ENCODE measurements at regions not wholly inside any gene's neighbourhood (a gene's known extent, or its start where the extent isn't known, plus 50 kb on each side); places are given as distances from the start of the nearest gene placed in this dataset.

DNA sequence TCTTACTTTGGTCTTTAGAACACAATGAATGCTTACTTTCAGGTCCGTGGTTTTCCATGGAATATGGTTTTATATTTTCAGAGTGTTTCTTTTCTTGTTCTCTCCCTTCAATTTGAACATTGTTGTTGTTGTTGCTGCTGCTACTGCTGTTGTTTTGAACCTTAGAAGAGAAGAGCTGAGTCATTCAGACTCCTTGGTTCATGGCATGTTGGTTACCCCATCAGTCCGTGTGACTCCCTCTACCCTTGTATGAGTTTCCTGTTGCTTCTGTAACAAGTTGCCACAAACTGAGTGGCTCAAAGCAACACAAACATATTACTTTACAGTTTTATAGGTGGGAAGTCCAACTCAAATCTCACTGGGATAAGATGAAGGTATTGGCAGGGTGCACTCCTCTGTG, 511.0 kb downstream of the INSC start:
- no peak for DNase-seq

DNA sequence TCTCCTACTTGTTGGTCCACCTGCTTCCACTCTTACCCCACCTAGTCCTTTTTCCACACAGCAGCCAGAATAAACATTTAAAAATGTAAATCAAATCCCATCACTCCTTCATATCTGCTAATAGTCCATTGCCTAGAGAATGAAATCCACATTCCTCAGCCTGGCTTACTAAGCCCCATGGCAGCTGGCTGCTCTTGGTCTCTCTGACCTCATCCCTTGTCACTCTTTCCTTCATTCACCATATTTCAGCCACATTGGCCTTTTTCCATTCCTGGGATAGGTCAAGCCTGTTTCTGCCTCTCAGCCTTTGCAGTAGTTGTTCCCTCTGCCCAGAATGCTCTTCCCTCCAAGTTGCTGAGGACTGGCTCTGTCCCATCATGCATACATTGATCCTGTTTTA, 512.8 kb downstream of the INSC start:
- DNase-seq = no peak

DNA sequence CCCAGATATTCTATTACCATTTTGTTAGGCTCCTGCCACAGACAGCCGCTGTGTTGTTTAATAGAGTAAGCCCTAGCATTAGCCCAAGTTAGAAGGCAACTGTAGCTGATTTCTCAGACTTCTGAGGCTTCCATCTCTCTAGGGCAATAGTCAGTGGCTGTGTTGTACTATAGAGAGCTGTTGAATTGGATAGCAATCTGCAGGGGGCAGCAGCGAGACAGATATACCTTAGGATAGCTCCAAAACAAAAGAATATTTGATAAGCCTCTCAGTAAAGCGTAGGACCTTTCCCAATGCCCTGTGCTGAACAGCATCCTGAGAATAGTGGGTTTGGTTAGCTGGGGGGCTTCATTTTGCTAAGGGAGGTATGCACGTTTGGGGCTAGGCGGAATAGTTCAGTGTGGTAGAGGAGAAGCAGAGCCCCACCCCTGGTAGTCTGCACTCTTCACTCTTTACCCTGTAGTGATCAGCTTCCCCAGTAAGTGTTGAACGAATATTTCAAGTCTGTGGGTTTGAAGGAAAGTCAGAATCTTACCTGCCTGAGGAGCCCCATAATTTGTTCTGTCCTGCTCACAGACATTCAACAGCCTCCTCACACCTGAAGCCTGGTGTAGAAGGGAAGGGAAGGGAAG, 515.1 kb downstream of the INSC start:
- no peak for DNase-seq

DNA sequence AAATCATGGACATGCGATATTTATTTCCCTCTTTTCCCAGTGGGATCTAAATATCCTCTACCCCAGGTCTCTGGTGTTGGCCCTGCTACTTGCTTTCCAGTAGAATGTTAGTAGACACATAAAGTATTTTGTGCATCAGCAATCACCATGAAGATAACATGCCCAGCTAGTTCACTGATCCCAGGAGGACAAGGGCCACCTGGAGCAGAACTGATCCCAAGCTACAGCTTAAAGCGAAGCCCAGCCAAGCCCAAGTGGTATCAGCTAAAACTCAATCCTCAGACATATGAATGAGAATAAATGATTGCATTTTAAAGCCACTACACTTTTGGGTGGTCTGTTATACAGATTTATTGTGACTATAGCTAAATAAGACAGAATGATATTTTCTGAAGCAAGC, 516.2 kb downstream of the INSC start:
- DNase-seq = no peak

DNA sequence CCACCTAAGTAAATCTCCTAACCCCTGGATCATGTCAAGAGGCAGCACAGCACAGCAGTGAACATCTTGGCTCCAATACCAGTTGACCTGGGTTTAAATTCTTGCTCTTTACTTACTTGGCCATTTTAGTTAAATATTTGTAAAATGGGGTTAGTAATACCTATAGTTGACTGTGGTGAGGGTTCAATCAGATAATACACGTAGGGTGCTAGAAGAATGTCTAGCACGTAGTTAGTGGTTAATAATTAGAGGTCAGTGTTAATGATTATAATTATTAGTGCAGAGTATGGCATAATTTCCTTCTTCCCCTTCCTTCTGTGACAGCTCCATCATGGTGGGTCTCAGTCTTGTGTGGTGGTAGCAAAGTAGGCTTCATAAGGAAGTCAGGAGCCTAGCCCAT, 520.8 kb downstream of the INSC start:
- DNase-seq = no peak

DNA sequence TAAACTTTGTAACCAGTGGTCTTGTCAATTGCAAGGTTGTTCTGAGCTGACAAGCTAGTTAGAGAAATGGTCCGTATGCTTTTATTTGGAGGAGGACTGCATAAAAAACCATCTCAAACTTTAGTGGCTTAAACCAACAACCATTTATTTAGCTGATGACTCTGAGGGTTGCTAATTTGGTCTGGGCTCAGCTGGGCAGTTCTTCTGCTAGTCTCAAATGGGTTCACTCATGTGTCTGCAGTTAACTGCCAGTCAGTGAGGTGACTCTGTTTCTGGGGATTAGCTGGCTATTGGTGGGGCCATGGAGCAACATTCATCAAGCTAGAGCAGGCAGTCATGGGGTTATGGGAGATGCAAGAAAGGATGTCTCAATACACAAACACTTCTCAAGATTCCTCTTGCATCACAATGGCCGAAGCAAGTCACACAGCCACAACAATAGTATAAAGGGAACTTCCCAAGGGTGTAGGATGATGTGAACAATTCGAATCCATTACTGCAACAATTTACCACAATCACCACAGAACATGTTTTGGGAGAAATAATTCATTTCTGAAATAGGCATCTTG, 521.9 kb downstream of the INSC start:
- DNase-seq = no peak

DNA sequence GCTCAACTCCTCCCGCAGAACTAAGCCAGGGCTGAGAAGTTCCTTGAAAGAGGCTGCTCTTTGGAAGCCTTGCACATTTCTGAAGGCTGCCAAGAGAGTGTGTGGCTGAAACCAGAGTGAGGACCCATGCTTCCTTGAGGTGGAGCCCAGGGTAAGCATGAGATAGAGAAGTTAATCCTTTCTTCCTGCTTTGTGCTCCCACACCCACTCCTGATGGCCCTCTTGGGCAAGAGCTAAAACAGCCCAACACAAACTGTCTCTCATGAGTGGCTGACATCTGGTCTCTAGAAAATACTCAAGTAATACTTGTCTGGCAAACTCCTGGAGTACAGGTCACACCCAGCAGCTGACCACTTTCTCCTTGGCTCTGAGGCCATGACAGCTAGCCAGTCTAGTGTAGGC, 523.7 kb downstream of the INSC start:
- DNase-seq = no peak

DNA sequence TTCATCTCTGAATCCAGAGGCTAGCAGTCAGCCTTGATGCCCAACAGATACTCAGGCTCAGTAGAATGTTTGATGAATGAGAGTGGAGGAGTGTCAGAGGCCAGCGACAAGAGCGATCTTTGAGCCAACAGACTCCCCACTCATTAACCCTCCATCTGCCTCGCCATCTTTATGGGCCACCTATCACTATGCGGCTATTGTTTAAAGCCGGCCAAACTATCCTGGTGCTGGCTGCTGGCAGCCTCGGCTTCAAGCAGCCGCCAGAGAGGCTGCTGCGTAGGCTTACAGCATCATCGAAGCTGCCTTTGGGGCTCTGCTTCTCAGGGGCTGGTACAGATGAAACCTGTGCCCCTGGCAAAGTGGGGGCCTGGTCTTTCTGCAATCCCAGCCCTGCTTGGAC, 525.6 kb downstream of the INSC start:
- no peak for DNase-seq

DNA sequence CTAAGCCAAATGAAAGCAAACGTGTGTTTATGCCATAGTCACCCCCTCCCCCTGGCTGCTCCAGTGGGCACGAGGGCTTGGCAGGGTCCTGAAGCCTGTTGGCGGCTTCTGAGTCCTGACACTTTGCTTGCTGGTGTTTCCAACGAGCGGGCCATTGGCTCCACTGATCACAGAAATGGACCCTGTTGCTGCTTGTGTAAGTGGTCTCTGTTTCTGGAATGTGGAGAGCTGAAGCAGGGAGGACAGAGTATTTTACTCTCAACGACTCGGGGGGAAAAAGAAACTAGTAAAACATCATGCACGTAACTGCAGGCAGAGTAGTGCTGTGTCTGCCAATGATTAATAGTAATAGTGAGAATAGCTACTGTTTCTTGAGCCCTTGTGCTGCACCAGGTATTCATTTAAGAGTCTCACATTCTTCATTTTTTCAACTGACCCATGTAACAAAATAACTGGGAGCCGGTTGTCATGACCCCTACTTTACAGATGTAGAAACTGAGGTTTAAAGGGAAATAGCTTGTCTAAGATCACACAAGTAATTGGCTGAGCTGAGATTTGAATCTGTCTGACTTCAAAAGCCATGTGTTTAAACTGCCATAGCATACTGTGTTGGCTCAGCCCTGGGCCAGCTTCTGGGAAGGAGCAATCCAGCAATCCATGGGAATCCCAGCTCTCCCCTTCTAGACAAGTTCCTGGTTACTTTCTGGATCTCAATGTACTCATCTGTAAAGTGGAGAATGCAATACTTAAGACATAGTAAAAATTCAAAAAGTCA, 526.7 kb downstream of the INSC start:
- DNase-seq = no peak

DNA sequence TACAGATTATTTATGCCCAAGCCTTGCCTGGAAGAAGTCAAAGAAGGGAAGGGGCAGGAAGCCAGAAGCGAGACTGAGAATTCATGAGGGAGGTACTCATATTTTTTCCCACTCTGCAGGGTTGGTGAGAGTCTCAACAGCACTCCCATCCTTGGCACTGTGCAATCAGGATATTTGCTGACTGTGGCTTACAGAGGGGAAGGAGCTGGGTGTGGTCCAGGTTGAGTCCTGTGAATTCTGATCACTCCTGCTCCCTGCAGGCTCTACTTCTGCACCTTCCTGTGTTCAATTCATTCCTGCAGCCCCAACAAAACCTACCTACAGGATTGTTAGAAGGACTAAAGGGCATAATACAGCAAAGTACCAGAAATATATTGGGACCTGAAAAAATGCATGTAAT, 530.5 kb downstream of the INSC start:
- no peak for DNase-seq

DNA sequence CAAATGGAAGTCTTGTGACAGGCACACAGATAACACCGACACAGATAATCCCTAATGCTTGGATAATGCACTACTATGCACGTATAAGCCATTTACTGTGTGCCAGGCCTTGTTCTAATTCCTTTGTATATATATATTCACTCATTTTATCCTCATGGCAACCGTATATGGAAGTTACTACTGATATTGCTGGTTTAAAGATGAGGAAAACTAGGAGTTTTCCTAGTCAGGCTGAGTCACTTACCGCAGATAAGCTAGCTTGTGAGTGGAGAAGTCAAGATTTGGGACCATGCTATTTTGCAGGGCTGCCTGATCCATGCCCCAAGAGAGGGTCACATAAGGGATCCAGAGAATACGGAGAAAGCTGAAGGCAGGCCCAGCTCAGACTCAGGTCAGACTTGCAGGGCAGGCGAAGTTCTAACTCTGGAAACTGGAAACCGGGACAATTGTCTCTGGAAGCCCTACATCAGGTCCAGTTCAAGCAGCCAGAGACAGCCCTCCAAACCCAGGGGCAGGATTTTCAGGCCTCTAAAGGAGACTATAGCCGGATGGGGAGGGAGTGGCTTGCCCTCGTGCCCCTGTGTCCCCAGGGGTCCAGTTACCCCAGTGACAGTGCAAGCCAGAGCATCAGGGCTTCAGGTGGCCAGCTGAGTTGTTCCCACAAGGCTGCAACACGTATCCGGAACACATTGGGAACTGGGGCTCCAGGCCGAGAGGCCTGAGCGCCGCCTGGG, 534.8 kb downstream of the INSC start:
- no peak for DNase-seq

DNA sequence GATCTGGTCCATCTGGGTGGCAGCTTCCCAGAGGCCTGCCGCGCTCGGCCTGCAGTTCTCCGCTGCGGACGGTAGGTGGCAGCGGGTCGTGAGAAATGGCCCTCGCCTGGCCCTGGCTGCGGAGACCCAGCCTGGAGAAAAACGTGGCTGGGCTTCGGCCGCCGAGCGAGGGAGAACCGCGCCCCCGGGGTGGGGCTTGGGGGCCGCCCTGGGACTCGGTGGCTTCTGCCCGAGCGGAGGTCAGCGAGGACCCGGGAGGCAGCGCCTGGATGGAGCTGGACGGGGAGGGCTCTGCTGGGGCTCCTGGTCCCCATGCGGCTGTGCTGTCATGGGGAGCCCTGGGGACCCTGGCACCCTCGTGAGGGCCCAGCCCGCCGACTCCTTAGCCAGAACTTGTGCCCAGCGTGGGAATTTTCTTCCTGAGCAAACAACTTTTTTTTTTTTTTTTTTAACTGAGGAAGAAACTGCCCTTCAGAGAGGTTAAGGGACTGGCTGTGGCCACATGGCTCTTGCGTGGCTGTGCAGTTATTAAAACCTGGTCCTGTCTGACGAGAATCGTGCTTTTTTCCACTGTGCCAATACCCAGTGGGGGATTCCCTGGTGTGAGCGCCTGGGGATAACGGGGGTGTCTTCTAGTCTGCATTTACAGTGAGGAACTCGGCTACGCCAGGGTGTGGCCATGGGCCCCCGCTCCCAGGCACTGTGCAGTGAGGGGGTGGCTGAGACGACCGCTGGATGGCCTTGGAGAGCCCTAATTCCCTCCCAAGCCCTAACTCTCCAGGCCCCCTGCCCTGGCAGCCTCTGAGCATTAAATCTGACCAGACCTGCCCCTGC, 535.6 kb downstream of the INSC start:
- peak; percentile 23 to 69 (median 29) for DNase-seq

DNA sequence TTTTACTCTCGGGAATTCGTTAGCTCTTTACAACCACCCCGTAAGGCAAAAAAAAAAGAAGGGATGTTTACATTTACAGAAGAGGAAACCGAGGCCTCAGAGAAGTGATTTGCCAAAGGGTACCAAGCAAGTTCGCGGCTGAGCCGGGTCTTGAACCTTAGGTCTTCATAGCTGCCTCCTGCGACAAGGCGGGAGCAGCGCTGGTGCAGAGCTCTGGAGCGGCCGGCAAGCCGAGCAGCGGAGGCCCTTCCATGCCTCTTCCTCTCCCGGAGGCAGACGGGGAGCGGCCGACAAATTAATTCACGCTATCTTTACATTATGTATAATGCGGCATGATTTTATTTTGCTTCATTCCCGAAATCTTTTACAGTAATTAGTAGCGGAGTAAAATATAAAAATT, 536.3 kb downstream of the INSC start:
- no peak for DNase-seq

DNA sequence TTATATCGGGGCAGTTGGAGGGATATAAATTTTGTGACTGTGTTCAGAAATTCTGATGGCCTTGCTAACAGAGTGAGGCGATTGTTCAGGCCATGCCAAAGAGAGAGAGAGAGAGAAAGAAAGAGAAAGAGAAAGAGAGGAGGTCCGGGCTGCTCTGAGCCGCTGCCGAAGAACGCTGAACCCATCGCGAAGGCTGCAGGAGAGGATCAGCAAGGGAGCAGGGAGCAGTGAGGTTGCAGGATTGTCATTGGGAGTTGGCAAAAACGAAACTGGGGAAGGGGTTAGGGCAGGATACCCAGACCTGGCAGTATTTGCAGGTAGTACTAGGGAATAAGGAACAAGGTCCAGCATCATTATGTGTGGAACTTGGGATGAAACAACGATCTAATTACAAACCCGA, 537.1 kb downstream of the INSC start:
- DNase-seq = no peak

DNA sequence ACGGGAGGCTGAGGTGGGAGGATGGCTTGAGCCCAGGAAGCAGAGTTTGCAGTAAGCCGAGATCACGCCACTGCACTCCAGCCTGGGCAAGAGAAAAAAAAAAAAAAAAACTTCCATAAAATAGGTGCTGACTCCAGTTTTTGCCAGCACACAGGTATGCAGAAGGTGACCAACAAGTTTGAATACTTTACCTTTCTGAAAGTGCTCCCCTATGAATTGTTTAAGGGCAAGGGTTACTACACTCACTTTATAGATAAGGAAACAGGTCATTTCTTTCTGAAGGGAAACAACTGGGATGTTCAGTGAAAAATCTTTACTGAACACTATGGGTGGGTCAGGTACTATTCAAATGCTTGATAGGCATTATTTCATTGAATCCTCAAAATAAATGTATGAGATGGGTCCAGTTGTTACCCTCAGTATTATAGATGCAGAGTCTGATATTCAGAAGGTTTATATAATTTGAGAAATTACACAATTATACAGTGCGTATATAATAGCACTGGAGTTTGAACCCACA, 538.5 kb downstream of the INSC start:
- no peak for DNase-seq

DNA sequence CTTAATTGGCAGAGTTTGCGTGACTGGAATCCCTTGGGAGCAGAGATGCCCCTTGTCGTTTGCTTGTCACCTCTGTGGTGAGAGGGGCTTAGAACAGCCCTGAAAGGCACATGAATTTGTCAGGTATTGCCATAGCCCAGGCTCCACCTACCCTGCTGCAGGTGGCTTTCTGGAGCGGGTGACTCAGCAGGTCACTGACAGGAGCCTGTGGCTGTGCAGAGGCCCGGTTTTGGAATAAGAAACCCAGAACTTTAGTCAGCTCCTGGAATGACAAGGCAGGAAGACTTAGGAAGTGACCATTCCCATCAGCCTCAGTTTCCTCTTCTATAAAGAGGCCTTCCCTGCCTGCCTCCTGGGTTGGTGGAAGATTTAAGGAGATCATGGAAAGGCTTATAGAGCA, 539.7 kb downstream of the INSC start:
- DNase-seq = no peak

DNA sequence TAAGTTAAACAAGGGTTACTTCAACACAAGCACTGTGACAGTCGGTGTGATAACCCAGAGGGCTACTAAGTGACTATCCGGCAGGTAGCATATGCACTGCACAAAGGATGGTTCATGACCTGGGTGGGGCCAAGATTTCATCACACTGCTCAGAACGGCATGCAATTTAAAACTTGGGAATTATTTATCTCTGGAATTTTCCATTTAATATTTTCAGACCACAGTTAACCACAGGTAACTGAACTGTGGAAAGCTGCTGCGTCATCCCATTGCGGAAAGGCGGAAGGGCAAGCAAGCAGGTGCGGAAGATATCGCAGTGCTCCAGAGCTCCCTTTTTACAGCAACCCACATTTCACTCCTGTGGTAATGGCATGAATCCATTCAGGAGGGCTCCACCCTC, 540.8 kb downstream of the INSC start:
- DNase-seq = no peak

DNA sequence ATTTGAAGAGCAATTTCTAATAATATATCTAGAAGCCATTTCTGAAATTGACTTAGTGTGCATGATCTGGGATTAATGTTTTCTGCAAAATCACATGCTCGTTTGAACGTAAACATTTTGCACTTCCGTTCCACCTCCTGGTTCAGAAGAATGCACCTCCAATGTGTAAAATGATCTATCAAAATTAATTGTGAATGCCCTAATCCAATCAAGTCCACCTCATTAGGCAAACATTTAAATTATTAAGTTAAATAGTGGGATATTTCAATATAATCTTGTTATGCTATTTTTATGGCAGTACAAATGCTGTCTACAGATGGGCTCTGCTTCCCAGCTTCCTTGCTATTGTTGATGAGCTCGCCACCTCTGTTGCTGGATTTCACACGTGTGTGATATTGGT, 542.5 kb downstream of the INSC start:
- DNase-seq = no peak

DNA sequence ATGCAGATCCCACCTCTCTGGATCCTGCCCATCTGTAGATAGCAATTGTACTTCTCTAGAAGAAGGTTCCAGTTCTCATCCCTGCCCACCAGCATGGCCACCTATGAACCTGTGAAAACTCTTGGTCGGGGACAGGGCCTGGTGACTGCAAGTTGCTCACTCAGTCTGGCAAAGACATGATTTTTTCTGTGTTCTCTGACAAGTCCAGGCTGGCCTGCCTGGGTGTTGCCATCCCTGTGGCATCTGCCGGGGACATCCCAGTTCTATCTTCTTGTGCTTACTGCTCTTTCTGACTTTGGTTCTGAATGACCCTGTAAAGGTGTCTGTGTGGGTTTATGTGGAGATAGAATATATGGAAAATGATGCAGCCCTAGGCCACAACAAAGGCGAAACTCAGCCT, 545.8 kb downstream of the INSC start:
- DNase-seq = no peak

DNA sequence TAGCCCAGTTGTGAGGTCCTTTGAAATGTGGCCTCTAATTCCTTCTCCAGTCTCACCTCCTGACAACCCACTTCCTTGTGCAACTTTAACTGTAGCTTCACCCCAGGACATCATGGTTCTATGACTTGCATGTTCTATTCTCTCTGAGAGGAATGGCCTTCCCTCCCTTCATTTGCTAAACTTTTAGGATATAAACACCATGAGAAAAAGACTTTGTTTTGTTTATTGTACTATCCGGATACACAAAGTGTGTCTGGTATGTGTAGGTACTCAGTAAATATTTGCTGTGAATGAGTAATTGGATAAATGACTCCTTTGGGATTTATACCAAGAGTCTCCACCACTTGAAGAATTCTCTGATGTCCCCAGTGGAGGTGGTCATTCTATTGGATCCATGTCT, 547.6 kb downstream of the INSC start:
- DNase-seq = no peak

DNA sequence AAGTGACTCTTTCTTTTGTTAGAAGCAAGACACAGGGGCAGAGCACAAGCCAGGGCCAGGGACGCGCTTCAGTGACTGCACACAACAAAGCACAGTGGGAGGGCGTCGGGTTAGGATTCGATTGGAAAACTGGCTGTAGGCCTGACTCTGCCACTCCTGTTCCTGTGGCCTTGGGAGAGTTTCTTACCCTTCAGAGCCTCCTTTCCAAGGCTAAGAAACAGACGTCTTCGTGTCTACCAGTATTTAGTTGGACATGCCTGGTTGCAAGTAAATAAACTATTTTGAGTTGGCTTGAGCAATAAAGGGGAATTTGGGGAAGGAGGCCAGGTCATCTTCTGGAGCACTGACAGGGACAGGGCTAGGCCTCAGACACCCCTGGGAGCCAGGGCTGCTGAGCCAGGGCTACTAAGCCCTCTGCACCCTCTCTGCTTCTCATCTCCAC, 549.1 kb downstream of the INSC start:
- DNase-seq = no peak

DNA sequence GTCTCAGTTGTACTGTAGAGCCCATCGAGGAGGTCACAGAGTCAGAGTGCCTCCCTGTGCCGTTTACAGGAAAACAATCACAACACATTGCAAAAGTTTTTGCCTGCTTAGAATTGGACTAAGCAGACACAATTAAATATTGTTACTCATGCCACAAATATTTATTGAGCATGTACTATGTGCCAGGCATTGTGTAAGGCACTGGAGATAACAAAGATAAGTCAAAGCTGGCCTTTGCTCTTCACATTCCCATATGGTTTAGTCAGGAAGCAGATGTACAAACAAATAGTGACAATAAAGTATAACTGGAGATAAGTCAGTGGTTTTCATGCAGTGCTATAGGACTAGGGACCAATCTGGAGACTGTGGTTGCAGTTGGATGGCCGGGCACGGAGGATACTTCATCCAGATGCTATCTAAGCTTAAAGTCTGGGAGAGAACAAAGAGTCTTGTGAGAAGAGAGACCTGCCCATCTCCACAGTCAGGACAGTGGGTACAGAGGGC, 550.7 kb downstream of the INSC start:
- no peak for DNase-seq

Measured in T-helper 1 cell (primary cell).